KMS-11 (cell line): ENCODE measurements at regions not wholly inside any gene's neighbourhood (a gene's known extent, or its start where the extent isn't known, plus 50 kb on each side); places are given as distances from the start of the nearest gene placed in this dataset.

ENCODE experiments used
- H2AFZ ChIP-seq: fragments of 200-600 bp; sonication (generic); 2 replicates; pipeline ENCODE4 v1.6.1; 2016; ENCODE audit warnings: antibody characterized with exemption, mixed run types, low read depth
- H3K27ac ChIP-seq: fragments of 200-600 bp; sonication (generic); 2 replicates; pipeline ENCODE4 v1.6.1; 2016; ENCODE audit warnings: mild to moderate bottlenecking, mixed run types
- H3K27me3 ChIP-seq: fragments of 200-600 bp; sonication (generic); 2 replicates; pipeline ENCODE4 v1.6.1; 2017; ENCODE audit warnings: mild to moderate bottlenecking, low read depth, mixed run types, moderate library complexity; ENCODE audit not compliant: insufficient read depth
- H3K36me3 ChIP-seq: fragments of 200-600 bp; sonication (generic); 2 replicates; pipeline ENCODE4 v1.6.1; 2017; ENCODE audit warnings: mild to moderate bottlenecking, mixed run types; ENCODE audit not compliant: insufficient read depth
- H3K4me1 ChIP-seq: fragments of 200-600 bp; sonication (generic); 2 replicates; pipeline ENCODE4 v1.6.1; 2016; ENCODE audit warnings: mild to moderate bottlenecking, low read depth, mixed run types; ENCODE audit not compliant: poor library complexity, severe bottlenecking
- H3K4me2 ChIP-seq: fragments of 200-600 bp; sonication (generic); 2 replicates; pipeline ENCODE4 v1.7.0; 2016; ENCODE audit warnings: mild to moderate bottlenecking, mixed run types
- H3K4me3 ChIP-seq: fragments of 200-600 bp; sonication (generic); IDR thresholded peaks from 2 replicates; pipeline ENCODE4 v1.6.1; 2017; ENCODE audit warnings: low read depth, low read length, mixed read lengths; ENCODE audit not compliant: insufficient read depth
- H3K79me2 ChIP-seq: fragments of 200-600 bp; sonication (generic); 2 replicates; pipeline ENCODE4 v1.6.1; 2016; ENCODE audit warnings: low read depth, mixed run types; ENCODE audit not compliant: insufficient read depth
- H3K9ac ChIP-seq: fragments of 200-600 bp; sonication (generic); 2 replicates; pipeline ENCODE4 v1.6.1; 2016; ENCODE audit warnings: mild to moderate bottlenecking, mixed run types
- H4K20me1 ChIP-seq: fragments of 200-600 bp; sonication (generic); 2 replicates; pipeline ENCODE4 v1.6.1; 2016; ENCODE audit warnings: mild to moderate bottlenecking, mixed run types; ENCODE audit not compliant: insufficient read depth
- TF ChIP-seq, protein P1 (sequence below): fragments of 200-600 bp; sonication (generic); conservative IDR thresholded peaks from 2 replicates; pipeline ENCODE4 v1.6.1; 2017; ENCODE audit warnings: low read depth, mild to moderate bottlenecking, antibody characterized with exemption, low read length, moderate library complexity, mixed read lengths

DNA sequence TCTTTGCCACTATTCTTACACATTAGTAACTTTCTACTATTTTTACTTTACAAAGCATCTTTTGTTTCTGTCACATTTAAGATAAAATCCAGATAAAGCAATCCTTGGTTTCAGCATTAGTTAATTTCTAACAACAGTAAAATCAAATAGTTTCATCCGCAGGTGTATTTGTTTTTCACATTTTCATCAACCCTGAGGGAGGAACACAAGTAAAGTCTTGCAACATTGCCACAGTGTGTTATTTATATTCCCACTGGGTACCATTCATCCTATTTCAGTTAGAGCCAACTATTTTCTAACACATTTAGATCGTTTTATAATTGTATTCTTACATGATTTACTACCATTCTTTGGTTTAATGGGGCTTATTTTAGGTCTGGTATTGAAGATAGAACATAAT lies 908.7 kb upstream of the CITED2 start:
- no peaks in the 10 kb centered on the region for H4K20me1 ChIP-seq
- H3K36me3 ChIP-seq: no peaks in the 10 kb centered on the region
- no peak overlapping the region for H2AFZ ChIP-seq
- no peak overlapping the region for H3K27ac ChIP-seq
- no peak overlapping the region for H3K4me3 ChIP-seq
- no peak overlapping the region for H3K9ac ChIP-seq
- H3K4me2 ChIP-seq: no peak overlapping the region
- H3K27me3 ChIP-seq: no peaks in the 10 kb centered on the region
- TF ChIP-seq, protein P1, sequence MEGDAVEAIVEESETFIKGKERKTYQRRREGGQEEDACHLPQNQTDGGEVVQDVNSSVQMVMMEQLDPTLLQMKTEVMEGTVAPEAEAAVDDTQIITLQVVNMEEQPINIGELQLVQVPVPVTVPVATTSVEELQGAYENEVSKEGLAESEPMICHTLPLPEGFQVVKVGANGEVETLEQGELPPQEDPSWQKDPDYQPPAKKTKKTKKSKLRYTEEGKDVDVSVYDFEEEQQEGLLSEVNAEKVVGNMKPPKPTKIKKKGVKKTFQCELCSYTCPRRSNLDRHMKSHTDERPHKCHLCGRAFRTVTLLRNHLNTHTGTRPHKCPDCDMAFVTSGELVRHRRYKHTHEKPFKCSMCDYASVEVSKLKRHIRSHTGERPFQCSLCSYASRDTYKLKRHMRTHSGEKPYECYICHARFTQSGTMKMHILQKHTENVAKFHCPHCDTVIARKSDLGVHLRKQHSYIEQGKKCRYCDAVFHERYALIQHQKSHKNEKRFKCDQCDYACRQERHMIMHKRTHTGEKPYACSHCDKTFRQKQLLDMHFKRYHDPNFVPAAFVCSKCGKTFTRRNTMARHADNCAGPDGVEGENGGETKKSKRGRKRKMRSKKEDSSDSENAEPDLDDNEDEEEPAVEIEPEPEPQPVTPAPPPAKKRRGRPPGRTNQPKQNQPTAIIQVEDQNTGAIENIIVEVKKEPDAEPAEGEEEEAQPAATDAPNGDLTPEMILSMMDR: no peak
- no peaks in the 10 kb centered on the region for H3K4me1 ChIP-seq
- H3K79me2 ChIP-seq: no peaks in the 10 kb centered on the region

GRCh38 chr6:140281767-140282166 lies 907.3 kb upstream of the CITED2 start:
- no peak overlapping the region for H3K4me3 ChIP-seq
- H4K20me1 ChIP-seq: no peaks in the 10 kb centered on the region
- H3K36me3 ChIP-seq: no peaks in the 10 kb centered on the region
- no peaks in the 10 kb centered on the region for H3K4me1 ChIP-seq
- no peak overlapping the region for H2AFZ ChIP-seq
- H3K79me2 ChIP-seq: no peaks in the 10 kb centered on the region
- no peak overlapping the region for H3K9ac ChIP-seq
- H3K27me3 ChIP-seq: no peaks in the 10 kb centered on the region
- H3K27ac ChIP-seq: no peak overlapping the region
- H3K4me2 ChIP-seq: no peak overlapping the region
- TF ChIP-seq, protein P1: no peak

DNA sequence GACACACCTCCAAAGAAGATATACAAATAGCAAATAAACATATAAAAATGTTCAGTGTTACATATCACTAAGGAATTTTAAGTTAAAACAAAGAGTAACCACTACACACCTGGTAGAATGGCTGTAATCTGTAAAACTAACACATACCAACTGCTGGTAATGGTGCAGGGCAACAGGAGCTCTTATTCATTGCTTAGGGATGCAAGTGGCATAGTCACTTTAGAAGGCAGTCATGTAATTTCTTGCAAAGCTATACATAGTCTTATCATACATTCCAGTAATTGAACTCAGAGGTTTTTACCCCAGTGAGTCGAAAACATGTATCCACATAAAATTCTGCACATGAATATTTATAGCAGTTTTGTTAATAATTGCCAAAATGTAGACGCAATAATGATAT lies 906.8 kb upstream of the CITED2 start:
- Histone ChIP-seq H3K79me2 (no peaks in the 10 kb centered on the region), H3K27me3 (no peaks in the 10 kb centered on the region), H3K4me2 (no peak overlapping the region), H3K27ac (no peak overlapping the region), H3K9ac (no peak overlapping the region), H3K4me1 (no peaks in the 10 kb centered on the region), H4K20me1 (no peaks in the 10 kb centered on the region), H2AFZ (no peak overlapping the region), H3K36me3 (no peaks in the 10 kb centered on the region), H3K4me3 (no peak overlapping the region)
- TF ChIP-seq, protein P1: no peak

GRCh38 chr6:140276719-140277118 lies 902.3 kb upstream of the CITED2 start:
- Histone ChIP-seq H2AFZ (no peak overlapping the region), H4K20me1 (no peaks in the 10 kb centered on the region), H3K36me3 (no peaks in the 10 kb centered on the region), H3K27ac (no peak overlapping the region), H3K4me3 (no peak overlapping the region), H3K9ac (no peak overlapping the region), H3K4me1 (no peaks in the 10 kb centered on the region), H3K27me3 (no peaks in the 10 kb centered on the region), H3K79me2 (no peaks in the 10 kb centered on the region), H3K4me2 (no peak overlapping the region)
- TF ChIP-seq, protein P1: no peak

- no peak overlapping the region for H3K27ac ChIP-seq
- no peak overlapping the region for H3K4me2 ChIP-seq
- no peak overlapping the region for H3K4me3 ChIP-seq
- no peak overlapping the region for H3K9ac ChIP-seq
- H3K27me3 ChIP-seq: no peaks in the 10 kb centered on the region
- no peaks in the 10 kb centered on the region for H3K4me1 ChIP-seq
- no peaks in the 10 kb centered on the region for H3K36me3 ChIP-seq
- TF ChIP-seq, protein P1: no peak
- no peaks in the 10 kb centered on the region for H3K79me2 ChIP-seq
- H2AFZ ChIP-seq: no peak overlapping the region
- H4K20me1 ChIP-seq: no peaks in the 10 kb centered on the region
Measured at GRCh38 chr6:140276133-140276532, 901.7 kb upstream of the CITED2 start.
